ENCODE measurements at regions not wholly inside any gene's neighbourhood (a gene's known extent, or its start where the extent isn't known, plus 50 kb on each side); places are given as distances from the start of the nearest gene placed in this dataset.

DNA sequence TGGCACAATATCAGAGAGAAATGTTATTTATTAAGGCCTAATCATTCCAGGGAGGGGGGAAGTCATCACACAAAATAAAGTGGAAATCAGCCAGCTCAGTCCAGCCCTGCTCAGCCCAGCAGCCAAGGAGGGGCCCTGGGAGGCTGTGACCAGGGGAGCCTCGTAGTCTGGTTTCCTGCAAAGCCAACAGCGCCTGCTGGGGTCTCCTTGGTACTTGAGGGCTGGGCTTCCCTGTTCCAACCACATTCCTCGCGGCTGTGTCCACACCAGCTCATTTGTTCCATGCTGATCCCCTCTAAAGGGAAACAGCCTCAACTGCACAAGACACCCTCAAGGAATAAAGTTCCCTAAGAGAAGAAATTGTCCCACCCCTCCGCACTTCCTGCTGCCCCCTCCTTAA lies 154.0 kb downstream of the TMEM132E start:
- no peak for DNase-seq

DNA sequence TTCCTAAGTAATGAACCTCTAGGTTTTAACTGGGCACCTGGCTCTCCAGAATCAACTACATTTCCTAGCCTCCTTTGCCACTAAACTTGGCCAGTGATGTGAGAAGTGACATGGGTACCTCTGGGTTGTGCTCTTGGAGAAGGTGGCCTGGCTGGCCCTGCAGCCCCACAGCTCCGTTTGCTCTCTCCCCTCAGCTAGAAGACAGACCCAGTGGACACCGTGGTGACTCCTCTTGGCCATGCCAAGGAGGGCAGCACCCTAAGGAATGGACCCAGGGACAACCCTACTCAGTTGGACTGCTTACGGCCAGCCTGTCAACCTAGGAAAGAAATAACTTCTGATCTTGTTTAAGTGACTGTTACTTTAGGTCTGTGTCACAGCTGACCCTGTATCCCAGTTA lies 151.4 kb downstream of the TMEM132E start:
- no peak for DNase-seq

DNA sequence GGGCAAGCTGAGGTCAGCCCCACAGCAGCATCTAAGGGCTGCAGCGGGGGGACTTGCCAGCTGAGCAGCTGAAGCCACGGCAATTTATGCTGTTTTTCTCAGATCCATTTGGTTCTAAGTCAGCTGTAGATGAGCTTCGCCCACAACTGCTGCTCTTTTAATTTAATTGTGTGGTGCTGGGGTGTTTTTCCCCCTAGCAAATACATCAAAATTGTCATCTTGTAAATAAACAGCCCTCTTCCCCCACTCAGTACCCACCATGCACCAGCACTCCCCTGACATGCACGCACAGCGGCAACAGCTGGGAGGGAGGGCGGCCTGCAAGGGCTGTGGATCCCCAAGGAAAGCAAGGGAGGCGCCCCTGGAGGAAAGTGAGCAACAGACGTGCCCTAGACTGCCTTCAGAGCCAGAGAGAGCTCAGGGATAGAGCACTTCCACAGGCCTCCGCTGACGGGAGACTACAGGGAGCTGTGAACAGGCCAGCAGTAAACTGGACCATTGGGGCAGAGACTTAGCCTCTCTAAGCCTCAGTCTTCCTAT lies 149.5 kb downstream of the TMEM132E start:
- peak; percentile 49 for DNase-seq

DNA sequence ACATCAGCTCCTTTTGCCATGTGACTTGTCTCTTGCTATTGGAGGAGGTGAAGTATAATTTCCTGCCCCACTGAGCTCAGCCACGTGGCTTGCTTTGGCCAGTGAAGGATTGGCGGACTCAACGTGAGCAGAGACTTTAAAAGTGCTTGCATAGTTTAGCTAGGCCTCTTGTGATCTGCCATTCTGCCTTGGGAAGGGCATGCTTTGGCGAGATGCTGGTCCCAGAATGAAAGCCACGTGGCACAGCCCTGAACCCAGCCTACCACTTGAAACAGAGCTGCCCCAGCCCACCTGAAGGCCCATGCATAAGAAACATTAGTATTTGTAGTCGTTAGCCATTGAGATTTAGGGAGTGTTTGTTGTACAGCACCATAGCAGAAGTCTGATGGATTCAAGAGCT lies 148.2 kb downstream of the TMEM132E start:
- DNase-seq = no peak

DNA sequence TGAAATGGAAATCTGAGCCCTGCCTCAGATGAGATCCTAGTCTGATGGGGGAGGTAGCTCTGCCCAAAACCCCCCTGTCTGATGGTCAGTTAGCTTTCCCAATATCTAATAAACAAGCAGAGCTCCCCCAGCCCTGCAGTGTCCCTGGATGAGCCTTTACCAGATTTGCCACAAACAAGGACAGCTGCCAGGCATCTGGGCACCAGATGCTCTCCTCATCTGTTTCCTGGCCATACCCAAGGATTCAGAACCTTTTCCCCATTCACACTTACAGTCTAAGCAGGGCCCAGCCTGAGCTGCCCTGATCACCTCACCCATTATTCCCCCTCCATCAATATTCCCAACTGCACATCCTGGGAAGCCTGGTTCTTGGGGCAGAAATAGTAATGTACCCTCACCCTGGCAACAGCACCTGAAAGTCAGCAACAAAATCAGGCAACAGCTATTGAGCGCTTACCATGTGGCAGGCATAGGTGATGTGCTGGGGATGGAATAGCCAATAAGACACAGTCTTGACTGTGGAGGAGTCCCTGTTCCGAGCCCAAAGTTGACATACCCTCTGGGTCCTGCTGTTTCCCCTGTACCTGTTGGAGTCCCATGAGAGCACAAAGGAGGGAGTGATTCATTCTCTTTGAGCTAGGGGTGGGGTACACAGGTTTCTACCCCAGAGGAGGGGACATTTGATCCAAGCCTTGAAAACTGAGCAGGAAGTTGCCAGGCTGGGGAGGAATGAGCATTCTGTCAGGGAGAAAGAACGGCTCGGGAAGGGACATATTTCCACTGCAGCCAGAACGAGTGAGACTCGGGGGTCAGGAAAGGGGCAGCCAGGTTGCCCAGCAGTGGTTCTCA lies 147.4 kb downstream of the TMEM132E start:
- DNase-seq = peak; percentile 69

DNA sequence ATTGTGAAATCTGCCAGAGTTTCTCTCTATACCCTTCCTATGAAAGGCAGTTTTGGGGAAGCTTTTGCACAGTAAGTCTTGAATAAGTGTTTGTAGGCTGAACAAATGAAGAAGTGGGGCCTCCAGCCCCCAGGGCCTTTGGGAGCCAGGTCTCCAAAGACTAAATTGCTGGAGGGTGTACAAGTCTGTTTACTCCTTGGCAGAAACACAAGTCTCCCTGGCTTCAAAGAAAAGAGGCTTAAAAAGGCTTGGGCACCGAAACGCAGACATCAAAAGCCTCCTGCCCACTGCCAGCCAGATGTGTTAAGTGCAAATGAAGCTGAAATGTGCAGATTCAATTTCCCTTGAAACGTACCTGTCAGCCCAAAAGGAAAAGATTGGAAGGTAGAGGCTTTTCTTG lies 146.3 kb downstream of the TMEM132E start:
- DNase-seq = no peak

DNA sequence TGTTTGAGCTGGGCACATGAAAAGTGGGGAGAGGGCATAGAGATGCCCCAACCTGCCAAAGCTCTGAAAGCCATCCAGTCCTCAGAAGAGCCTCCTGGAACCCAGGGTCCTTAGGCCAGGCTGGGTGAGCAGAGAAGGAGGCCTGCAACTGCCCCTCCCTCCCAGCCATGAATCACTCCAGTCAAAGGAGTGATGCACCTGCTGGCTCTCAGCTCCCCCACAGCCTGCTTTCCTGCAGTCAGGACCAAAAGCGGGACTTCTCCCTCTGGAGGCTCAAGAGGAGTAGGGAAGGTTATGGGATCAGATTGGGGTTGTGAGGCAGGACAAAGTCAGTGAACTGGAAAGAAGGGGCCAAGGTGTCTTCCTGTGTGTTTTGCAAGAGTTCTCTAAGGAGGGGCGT lies 145.6 kb downstream of the TMEM132E start:
- no peak for DNase-seq

DNA sequence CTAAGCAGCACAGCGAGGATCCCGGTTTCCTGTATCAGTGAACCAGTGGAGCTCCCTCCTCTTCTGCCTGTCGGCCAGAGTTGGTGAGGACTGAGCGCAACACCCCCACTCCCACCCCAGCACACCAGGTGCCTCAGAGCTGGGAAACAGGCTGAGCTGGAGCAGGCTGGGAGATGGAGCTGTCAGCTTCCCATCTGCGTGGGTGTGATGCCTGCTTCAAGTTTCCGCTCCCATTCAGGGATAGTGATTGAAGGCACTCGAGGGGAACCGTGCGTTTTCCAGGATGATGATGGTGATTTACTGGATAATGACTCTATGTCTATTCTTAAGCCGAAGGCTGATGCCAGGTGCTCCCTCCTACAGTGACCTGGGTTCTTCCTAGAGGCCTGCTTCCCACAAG lies 144.5 kb downstream of the TMEM132E start:
- no peak for DNase-seq

DNA sequence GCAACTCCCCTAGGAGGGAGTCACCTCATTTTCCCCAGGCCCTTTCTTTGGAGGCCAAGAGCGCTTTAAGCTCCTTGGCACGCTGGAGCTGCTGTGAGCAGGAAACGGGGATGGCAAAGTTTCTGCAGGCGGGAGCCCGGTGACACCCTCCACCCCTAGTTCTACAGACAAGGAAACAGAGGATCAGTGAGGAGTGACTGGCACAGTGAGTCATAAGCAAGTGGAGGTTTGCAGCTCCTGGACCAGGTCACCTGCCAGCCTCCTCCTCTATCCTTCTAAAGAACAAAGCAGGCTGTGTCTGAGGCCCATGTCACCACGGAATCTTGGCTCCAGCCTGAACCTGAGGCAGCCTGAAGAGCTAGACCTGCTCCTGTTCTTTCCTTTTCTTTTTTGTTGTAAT lies 141.9 kb downstream of the TMEM132E start:
- no peak for DNase-seq

DNA sequence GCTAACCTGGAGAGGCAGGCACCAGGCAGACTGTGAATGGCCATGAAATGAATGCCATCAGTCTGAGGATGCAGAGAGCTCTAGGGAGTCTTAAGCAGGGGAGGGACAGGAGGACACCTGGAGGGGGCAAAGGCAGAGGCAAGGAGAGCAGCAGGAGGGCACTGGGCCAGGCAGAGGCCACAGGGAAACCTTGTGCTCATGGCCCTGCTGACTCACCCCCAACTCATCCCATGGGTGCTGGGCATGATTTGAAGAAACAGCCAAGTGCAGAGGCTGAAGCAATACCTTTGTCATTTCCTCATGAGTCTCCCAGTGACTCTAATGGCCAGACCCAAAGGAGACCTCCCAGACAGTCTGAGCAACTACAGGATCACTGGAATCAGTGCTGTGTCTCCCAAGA lies 141.4 kb downstream of the TMEM132E start:
- no peak for DNase-seq

DNA sequence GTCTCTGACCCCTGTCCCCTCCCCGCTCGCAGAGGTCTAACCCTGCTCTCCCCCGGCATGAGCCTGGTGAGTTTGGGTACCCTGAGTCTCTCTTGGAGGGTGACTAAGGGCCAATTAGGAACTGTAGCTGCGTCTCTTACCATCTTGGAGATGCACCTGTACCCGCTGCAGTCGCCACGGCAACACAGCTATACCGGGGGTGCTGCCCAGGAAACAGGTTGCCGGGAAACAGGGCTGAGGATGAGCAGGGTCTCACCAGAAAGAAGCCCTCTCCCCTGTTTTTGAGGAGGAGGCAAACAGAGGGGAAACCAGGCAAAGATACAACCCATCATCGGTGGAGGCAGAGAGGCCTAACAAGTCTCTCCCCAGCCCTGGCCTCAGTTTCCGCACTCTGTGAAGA lies 140.2 kb downstream of the TMEM132E start:
- DNase-seq = no peak

DNA sequence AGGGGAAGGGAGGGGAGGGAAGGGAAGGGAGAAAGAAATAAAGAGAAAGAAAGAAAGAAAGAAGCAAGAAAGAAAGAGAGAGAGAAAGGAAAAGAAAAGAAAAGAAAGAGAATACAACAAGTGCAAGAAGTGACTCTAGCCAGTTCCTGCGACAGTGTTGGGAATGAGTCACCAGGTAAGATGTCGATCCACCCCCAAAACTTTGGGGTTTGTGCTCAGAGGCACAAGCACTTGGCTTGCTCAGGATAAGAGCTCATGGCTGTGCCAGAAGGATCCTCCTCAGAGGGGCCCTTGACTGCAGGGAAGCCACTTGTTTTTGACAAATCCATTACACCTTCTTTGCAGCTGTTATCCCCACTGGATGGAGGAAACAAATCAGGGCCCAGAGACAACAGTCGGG lies 137.7 kb downstream of the TMEM132E start:
- no peak for DNase-seq

DNA sequence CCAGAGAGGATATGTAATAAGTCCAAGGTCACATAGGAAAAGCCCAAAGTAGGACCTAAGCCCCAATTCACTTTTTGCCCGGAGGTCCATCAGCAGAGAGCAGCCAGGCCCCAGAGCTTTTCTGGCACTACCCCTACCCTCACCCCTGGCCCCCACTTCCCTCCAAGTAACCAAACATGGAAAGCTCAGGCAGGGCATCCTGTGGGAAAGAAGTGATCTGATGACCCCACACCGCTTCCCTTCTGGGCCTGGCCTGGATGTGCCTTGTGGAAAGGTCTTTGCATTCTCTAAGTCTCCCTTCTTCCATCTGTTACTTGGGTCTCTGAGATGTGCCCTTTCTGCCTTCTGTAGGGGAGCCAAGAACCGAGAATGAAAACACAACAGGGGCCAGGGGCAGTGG lies 136.9 kb downstream of the TMEM132E start:
- no peak for DNase-seq

DNA sequence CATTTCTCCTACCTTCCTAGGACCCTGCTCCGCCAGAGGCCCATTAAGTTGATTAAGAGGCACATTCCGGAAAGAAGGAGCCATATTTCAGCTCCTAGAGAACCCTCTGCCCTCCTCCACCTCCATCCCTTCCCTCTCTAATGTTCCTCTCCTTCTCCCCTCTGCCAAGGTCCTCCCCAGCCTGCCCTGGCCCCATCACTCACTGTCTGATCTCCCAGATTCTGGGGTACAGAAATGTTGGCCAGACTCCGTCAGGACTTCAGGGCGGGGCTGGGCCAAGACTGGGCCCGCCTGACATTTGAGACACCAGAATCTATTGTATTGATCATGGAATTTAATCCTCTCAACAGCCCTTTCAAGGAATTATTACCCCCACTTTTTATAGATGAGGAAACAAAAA lies 136.1 kb downstream of the TMEM132E start:
- no peak for DNase-seq

DNA sequence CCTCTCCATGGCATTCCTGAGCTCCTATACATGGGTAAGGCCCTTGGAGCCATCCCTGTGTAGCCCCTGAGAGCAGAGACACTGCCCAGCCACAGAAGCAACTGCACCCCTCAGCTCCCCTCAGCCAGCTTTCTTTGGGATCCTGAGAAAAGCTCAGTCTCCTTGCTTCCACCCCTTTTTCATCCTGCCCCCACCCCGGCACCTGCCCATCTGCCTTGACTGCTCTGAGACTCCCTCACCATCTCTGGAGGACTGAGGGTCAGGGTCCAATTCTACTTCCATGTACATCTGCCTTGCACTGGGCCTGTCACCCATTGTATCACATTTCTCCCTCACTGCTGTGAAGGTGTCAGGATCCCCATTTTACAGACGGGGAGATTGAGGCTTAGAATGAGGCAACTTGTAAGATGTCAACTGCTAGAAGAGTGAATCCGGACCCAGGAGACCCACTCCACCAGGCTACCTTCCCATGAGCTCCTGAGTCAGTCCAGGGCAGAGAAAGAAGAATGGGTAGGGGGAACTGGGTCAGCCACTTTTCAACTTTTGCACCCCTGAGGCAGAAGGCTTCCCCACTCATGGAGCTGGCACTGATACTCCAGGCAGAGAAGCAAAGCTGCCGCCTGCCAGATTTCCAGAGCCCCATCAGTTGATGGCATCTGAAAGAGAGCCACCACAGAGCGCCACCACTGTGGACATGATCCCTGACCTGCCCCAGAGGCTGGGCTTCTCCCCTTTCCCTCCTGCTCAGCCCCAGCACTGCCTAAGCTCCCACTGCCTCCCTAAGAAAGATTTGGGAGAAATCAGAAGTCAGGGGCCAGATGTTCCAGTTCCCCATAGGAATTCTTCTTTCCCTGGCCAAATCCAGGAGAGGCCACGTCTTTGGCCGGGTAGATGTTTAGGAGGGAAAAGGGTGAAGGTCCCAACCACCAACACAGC lies 135.4 kb downstream of the TMEM132E start:
- DNase-seq = no peak

DNA sequence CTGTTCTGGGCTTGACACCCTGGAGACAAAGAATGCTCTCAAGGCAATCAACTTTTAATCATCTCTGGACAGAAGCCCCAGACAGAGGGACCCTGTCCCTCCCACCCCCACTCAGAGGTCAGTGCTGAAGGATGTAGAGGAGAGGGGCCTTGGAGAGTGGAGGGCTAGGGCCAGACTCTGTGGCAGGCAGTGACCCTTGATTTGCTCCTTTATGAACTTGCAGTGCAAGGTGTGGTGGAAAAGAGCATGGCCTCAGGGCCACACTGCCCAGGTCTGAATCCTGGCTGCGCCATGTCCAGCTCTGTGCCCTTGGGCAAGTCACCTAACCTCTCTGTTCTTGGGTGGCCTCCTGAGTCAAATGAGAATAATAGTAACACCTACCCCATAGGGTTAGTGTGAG lies 134.3 kb downstream of the TMEM132E start:
- DNase-seq = no peak

DNA sequence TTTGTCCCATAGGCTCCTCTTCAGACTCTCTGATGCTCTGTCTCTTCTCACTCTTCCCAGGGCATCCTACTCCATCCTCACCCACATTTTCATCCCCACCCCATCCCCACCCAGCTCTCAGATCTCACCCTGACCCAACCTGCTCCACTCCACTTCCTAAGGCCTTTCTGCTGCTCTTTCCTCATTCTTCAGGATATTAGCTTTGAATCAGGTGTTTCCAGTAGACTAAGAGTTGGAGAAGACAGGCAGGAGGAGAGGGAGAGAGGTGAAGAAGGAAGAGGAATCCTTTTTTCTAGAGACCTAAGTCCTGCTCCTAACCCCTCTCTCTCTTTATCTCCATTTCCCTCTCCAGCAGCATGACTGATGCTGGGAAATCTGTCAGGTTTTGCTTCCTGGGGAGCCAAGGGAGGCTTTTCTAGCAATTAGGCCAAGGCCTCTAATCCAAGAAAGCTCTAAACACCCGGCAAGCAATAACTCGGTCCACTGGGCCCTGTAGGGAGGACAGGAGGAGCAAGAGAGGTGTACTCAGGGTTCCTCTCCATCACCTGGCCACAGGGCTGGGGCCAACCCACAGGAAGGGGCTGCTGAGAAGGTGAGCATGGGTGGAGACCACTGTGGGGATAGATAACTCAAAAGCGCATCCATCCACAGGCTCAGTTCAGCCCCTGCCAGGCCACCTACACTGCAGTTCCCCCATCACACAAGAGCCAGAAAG lies 133.3 kb downstream of the TMEM132E start:
- DNase-seq = no peak

DNA sequence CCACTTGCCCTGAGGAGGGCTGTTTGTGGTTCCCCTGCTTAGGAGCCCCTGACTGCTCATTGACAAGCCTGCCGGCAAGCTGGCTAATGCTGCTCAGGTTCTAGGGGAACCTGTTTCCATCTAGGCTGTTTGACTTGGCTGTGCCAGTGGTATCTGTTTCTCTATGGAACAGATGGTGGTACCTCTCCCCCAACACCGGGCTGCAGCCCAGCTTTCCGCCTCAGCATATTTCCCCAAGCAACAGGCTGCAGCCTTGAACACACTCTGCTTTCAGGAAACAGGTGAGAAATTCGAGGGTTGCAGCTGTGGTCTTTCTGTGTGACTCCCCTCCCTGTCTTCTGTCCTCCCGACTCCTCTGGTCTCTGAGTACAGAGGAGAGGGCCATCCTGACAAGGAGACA lies 132.3 kb downstream of the TMEM132E start:
- peak; percentile 92 for DNase-seq

DNA sequence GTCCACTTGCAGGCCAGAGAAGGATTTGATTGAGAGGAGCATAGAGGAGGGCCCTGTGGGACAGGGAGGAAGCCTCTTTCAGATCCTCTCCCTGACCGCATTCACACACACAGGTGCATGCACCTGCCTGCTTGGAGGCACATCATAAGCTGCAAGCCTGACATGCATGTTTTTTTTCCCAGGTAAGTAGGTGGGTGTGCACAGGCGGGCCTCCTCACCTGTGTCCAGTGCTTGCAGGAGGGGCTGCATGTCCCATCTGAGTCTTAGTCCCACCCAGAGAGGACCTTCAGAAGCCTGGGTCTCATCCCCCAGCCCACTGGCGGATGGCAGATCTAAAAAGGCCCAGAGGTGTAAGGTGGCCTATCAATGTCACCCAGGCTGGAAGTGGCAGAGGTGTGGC lies 130.8 kb downstream of the TMEM132E start:
- no peak for DNase-seq

DNA sequence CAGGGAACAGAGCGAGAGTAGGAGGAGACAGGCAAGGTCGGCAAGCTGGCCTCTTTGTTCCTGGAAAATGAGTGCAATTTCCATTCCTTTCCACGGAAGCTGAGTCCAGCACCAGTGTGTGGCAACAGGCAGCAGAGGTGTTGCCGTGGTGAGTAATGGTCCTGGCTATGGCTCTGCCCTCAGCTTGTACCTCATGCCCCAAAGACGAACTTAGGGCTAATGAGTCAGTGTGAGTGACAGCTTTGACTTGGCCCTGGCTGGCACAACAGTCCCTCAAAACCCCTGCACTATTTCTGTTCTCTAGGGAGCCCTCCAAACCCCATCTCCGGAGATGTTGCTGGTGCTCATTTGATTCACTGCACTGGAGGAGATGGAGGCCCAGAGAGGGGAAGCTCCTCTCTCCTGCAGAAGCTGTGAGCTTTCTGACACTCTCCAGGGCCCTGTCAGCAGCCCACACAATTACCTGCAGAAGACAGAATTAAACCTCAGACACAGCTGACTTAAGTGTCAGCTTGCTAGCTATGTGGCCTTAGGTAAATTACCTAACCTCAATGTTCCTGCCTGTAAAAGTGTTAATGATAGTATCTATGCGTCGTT lies 129.9 kb downstream of the TMEM132E start:
- no peak for DNase-seq

DNA sequence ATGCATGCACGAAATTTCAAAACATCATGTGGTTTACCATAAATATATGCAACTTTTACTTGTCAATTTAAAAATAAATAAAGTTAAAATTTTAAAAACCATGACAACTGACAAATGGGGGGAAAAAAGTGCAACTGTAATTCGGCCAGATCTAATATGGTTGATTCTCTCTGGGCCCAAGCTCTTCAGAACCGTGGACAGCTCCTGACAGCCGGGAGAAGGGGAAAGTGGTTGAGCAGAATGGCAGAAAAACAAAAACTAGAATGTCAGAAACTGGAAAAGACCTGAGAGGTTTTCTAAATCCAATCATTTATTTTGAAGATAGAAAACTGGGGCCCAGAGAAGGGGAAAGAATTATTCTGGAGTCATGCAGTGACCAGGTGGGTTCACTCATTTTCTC lies 126.6 kb downstream of the TMEM132E start:
- DNase-seq = no peak

DNA sequence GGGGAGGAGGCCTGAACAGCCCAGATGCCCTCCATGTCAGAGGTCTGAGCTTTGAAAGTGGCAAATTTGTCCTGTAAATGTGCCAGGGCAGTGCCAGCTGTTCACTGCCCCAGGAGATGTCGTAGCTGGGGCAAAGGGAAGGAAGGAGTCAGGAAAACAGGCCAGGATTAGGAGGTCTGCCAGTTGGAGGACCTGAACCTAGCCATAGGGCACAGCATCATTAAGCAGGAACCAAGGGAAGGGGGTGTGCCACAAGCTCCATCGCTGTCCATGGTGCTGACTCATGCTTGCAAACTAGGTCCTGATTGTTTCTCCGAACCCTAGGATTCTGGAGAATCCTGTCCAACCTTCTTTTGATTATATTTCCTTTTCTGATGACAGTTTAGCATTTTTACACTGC lies 124.2 kb downstream of the TMEM132E start:
- no peak for DNase-seq

DNA sequence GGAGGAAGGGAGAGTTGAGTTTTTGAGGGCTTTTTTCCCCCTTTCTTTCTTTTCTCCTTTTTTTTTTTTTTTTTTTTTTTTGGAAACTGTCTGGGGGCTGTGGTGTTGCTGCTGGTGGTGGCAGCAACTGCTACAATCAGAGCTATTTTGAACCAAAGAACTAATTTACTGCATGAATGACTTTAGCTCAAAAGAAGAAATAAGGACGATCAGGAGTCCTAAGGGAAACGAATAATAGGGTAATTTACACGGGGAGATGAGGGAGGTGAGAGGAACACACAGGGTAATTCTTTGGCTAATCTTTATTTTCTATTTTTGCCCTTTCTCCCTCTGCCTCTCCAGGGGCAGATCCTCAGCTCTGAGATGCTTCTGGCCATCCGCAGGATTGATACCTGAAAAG lies 119.8 kb downstream of the TMEM132E start:
- DNase-seq = no peak

Measured in NCI-H1694 (cell line).